Medulla oblongata (tissue), 1 donor: ENCODE measurements at regions not wholly inside any gene's neighbourhood (a gene's known extent, or its start where the extent isn't known, plus 50 kb on each side); places are given as distances from the start of the nearest gene placed in this dataset.
A peak's percentile ranks its signal among the peaks of the same experiment; 100 is the strongest.
"Not testable (repeated sequence)": the region's sequence is repeated elsewhere in the genome, so short reads cannot be mapped to it uniquely, and the experiment has no call there.

Experiments
- DNase-seq: peaks from one replicate; pipeline ENCODE4 v3.0.0-alpha.2; 2015; ENCODE audit errors: extremely low spot score

- no peak for DNase-seq
Measured at GRCh38 chr13:54263868-54264267, 1235.3 kb downstream of the OLFM4 start.

- DNase-seq, result not testable (repeated sequence)
Measured at GRCh38 chr13:54267253-54267668, 1238.6 kb downstream of the OLFM4 start.

GRCh38 chr13:54268013-54268695, 1239.5 kb downstream of the OLFM4 start:
- not testable (repeated sequence) for DNase-seq

- no peak for DNase-seq
Measured at GRCh38 chr13:54287062-54287764, 1258.6 kb downstream of the OLFM4 start.

- no peak for DNase-seq
Measured at GRCh38 chr13:54301085-54301484, 1272.5 kb downstream of the OLFM4 start.

GRCh38 chr13:54305377-54305776, 1276.8 kb downstream of the OLFM4 start:
- DNase-seq, result no peak

GRCh38 chr13:54312885-54313284, 1284.3 kb downstream of the OLFM4 start:
- DNase-seq, result no peak

- no peak for DNase-seq
Measured at GRCh38 chr13:54317722-54318121, 1289.1 kb downstream of the OLFM4 start.

GRCh38 chr13:54337540-54337939, 1308.9 kb downstream of the OLFM4 start:
- no peak for DNase-seq

GRCh38 chr13:54347531-54347930, 1318.9 kb downstream of the OLFM4 start:
- DNase-seq, result no peak

GRCh38 chr13:54356209-54356608, 1327.6 kb downstream of the OLFM4 start:
- no peak for DNase-seq

GRCh38 chr13:54356849-54357248, 1328.2 kb downstream of the OLFM4 start:
- no peak for DNase-seq

GRCh38 chr13:54357284-54357933, 1328.8 kb downstream of the OLFM4 start:
- DNase-seq, result no peak

- no peak for DNase-seq
Measured at GRCh38 chr13:54361460-54361859, 1332.8 kb downstream of the OLFM4 start.

GRCh38 chr13:54366728-54367127, 1338.1 kb downstream of the OLFM4 start:
- no peak for DNase-seq

GRCh38 chr13:54367639-54368271, 1339.1 kb downstream of the OLFM4 start:
- DNase-seq, result no peak

GRCh38 chr13:54368387-54368786, 1339.8 kb downstream of the OLFM4 start:
- DNase-seq, result no peak

GRCh38 chr13:54373211-54373610, 1344.6 kb downstream of the OLFM4 start:
- peak; percentile 8 for DNase-seq

- DNase-seq, result no peak
Measured at GRCh38 chr13:54379461-54379860, 1350.8 kb downstream of the OLFM4 start.

- DNase-seq, result no peak
Measured at GRCh38 chr13:54383604-54384003, 1355.0 kb downstream of the OLFM4 start.

GRCh38 chr13:54387625-54388024, 1359.0 kb downstream of the OLFM4 start:
- DNase-seq, result no peak

GRCh38 chr13:54390841-54391240, 1362.2 kb downstream of the OLFM4 start:
- DNase-seq, result no peak
